Hepatocyte (in vitro differentiated cells): ENCODE measurements at regions not wholly inside any gene's neighbourhood (a gene's known extent, or its start where the extent isn't known, plus 50 kb on each side); places are given as distances from the start of the nearest gene placed in this dataset.

Experiments
- DNase-seq: peaks from one replicate; pipeline ENCODE4 v3.0.0-alpha.2; 2016; ENCODE audit warnings: low spot score
- H2AFZ ChIP-seq: fragments of 200-600 bp; sonication (generic); 2 replicates; pipeline ENCODE4 v1.6.0; 2016; ENCODE audit warnings: antibody characterized with exemption, mild to moderate bottlenecking
- H3K27ac ChIP-seq: fragments of 200-600 bp; sonication (generic); 2 replicates; pipeline ENCODE4 v1.5.1; 2016; ENCODE audit warnings: mild to moderate bottlenecking
- H3K27me3 ChIP-seq: fragments of 200-600 bp; sonication (generic); 2 replicates; pipeline ENCODE4 v1.6.1; 2016
- H3K36me3 ChIP-seq: fragments of 200-600 bp; sonication (generic); replicated peaks from 2 replicates; pipeline ENCODE4 v1.5.1; 2016; ENCODE audit warnings: low read depth; ENCODE audit not compliant: insufficient read depth
- H3K4me1 ChIP-seq: fragments of 200-600 bp; sonication (generic); 2 replicates; pipeline ENCODE4 v1.5.1; 2016; ENCODE audit warnings: mild to moderate bottlenecking, moderate library complexity; ENCODE audit not compliant: insufficient read depth
- H3K4me2 ChIP-seq: fragments of 200-600 bp; sonication (generic); 2 replicates; pipeline ENCODE4 v1.6.0; 2016
- H3K4me3 ChIP-seq: fragments of 200-600 bp; sonication (generic); 2 replicates; pipeline ENCODE4 v1.5.1; 2016; ENCODE audit warnings: mild to moderate bottlenecking
- H3K79me2 ChIP-seq: fragments of 200-600 bp; sonication (generic); 2 replicates; pipeline ENCODE4 v1.6.0; 2017; ENCODE audit warnings: mild to moderate bottlenecking
- H3K9me2 ChIP-seq: fragments of 200-600 bp; sonication (generic); replicated peaks from 2 replicates; pipeline ENCODE4 v1.6.0; 2017; ENCODE audit warnings: mild to moderate bottlenecking; ENCODE audit not compliant: insufficient read depth
- H3K9me3 ChIP-seq: fragments of 200-600 bp; sonication (generic); 2 replicates; pipeline ENCODE4 v1.5.1; 2016; ENCODE audit warnings: low read depth, mild to moderate bottlenecking
- H4K20me1 ChIP-seq: fragments of 200-600 bp; sonication (generic); 2 replicates; pipeline ENCODE4 v1.6.0; 2016; ENCODE audit warnings: mild to moderate bottlenecking; ENCODE audit not compliant: insufficient read depth, poor library complexity, severe bottlenecking
- EZH2 ChIP-seq: fragments of 200-600 bp; sonication (generic); IDR thresholded peaks from 2 replicates; pipeline ENCODE4 v1.6.1; 2016; ENCODE audit warnings: antibody characterized with exemption, mild to moderate bottlenecking, borderline replicate concordance
- EZH2phosphoT487 ChIP-seq: fragments of 200-600 bp; sonication (generic); IDR thresholded peaks from one replicate; pipeline ENCODE4 v1.6.1; 2018; ENCODE audit warnings: antibody characterized with exemption, mild to moderate bottlenecking, low read depth, moderate library complexity; ENCODE audit not compliant: unreplicated experiment, severe bottlenecking
- WGBS: methylation state at CpG from one replicate; pipeline ENCODE4 v1.1.6; 2016; ENCODE audit warnings: low lambda C conversion rate; ENCODE audit errors: missing lambda C conversion rate; 5-methylcytosine and 5-hydroxymethylcytosine counted together
- TF ChIP-seq, protein P1 (sequence below): fragments of 200-600 bp; sonication (generic); IDR thresholded peaks from 2 replicates; pipeline ENCODE4 v1.5.1; 2016; ENCODE audit warnings: antibody characterized with exemption, mild to moderate bottlenecking; ENCODE audit not compliant: poor library complexity

DNA sequence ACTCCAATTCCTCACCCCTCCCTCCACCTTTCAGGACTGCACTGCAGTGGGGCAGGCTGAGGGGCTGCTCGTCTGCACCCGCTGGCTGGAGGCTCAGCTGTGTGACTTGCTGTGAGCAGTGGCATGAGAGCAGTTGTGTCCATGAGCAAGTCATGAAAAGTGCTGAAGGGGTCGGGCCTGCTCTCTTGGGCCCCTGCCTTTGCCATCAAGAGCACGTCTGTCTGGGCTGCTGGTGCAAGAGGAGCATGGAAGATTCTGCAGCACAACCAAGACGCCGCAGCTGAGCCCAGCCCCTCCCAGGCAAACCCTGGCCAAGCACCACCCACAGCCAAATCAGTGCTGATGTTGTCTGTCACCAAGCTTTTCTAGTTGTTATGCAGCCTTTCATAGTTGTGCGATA lies 284.3 kb downstream of the TCERG1L start:
- no peak for TF ChIP-seq EZH2
- no peak for TF ChIP-seq EZH2phosphoT487
- TF ChIP-seq, protein P1, sequence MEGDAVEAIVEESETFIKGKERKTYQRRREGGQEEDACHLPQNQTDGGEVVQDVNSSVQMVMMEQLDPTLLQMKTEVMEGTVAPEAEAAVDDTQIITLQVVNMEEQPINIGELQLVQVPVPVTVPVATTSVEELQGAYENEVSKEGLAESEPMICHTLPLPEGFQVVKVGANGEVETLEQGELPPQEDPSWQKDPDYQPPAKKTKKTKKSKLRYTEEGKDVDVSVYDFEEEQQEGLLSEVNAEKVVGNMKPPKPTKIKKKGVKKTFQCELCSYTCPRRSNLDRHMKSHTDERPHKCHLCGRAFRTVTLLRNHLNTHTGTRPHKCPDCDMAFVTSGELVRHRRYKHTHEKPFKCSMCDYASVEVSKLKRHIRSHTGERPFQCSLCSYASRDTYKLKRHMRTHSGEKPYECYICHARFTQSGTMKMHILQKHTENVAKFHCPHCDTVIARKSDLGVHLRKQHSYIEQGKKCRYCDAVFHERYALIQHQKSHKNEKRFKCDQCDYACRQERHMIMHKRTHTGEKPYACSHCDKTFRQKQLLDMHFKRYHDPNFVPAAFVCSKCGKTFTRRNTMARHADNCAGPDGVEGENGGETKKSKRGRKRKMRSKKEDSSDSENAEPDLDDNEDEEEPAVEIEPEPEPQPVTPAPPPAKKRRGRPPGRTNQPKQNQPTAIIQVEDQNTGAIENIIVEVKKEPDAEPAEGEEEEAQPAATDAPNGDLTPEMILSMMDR = no peak
- Histone ChIP-seq H2AFZ (no peak overlapping the region), H3K27ac (no peak overlapping the region), H3K4me3 (no peak overlapping the region), H3K4me2 (no peak overlapping the region), H3K9me3 (no peaks in the 10 kb centered on the region), H4K20me1 (no peaks in the 10 kb centered on the region), H3K79me2 (no peaks in the 10 kb centered on the region), H3K27me3 (no peaks in the 10 kb centered on the region), H3K4me1 (no peaks in the 10 kb centered on the region), H3K36me3 (no peaks in the 10 kb centered on the region), H3K9me2 (no peaks in the 10 kb centered on the region)
- DNase-seq = no peak
- 82% methylated on average over 7 of the region's 7 CpGs for WGBS

DNA sequence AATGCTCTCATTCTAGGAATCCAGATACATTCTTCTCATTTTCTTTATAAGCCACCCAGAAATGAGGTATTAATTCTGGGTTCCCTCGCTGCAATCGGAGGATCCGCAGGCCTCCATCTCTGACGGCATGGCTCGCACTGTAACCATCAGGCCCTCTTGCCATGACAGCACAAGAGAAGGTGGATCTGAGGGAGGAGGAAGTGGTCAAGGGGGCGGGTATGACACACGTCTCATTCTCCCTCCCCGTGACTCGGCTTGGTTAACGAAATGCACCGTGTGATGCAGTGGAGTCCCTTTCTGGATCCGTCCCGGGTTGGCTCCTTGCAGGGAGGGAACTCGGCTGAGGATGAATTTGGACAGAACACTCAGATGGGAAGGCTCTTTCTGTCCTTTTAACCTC lies 280.2 kb downstream of the TCERG1L start:
- Histone ChIP-seq H3K27me3 (peaks cover 8% of the 10 kb centered on the region), H4K20me1 (no peaks in the 10 kb centered on the region), H3K4me3 (no peak overlapping the region), H2AFZ (no peak overlapping the region), H3K36me3 (no peaks in the 10 kb centered on the region), H3K4me2 (no peak overlapping the region), H3K4me1 (no peaks in the 10 kb centered on the region), H3K9me3 (no peaks in the 10 kb centered on the region), H3K27ac (no peak overlapping the region), H3K9me2 (no peaks in the 10 kb centered on the region), H3K79me2 (no peaks in the 10 kb centered on the region)
- DNase-seq = no peak
- 92% methylated on average over 14 of the region's 14 CpGs for WGBS
- no peak for TF ChIP-seq EZH2phosphoT487
- TF ChIP-seq EZH2 = no peak
- TF ChIP-seq, protein P1 = no peak

DNA sequence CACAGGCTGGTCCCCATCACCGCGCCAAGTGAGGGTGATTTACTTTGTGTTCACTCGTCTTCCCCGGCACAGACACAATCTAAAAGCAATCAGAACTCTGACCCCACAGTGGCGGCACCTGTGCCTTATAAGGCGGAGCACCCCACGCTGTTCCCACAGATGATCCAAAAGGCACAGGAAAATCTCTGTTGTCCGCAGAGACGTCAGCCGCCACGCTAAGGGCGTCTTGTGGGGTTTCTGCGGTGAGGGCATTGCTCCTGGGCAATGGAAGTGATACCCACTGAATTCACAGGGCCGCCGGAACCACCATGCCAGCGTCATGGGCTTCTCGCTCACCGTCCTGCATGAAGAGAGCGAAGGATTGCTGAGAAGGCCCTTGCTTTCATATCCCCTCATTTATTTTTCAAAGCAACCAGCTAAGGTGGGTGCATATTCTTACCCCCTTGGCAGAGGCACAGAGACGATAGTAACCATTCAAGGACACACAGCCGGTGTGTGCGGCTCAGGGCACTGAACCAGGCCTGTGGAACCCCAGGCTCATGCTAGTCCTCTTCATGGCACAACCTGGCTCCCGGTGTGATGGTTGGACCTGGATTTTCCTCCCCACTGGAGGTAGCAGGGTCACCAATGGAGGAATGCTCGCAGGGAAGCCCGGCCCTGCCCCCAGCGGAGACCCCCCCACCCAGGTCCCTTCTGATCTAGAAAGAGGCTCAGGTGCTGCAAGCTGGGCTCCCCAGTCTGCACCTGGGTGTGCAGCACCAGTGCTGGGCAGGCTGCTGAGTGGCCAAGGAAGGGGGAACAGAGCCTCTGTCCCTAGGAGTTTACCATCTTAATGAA lies 279.0 kb downstream of the TCERG1L start:
- H3K4me1 ChIP-seq = no peaks in the 10 kb centered on the region
- H3K36me3 ChIP-seq = no peaks in the 10 kb centered on the region
- no peak for DNase-seq
- H2AFZ ChIP-seq = no peak overlapping the region
- H3K27ac ChIP-seq = no peak overlapping the region
- TF ChIP-seq EZH2 (no peak), EZH2phosphoT487 (no peak)
- TF ChIP-seq, protein P1 = no peak
- H3K9me3 ChIP-seq = no peaks in the 10 kb centered on the region
- no peak overlapping the region for H3K4me3 ChIP-seq
- WGBS = 90% methylated on average over 26 of the region's 26 CpGs
- peaks cover 9% of the 10 kb centered on the region for H3K27me3 ChIP-seq
- no peaks in the 10 kb centered on the region for H3K79me2 ChIP-seq
- H3K4me2 ChIP-seq = no peak overlapping the region
- H3K9me2 ChIP-seq = no peaks in the 10 kb centered on the region
- no peaks in the 10 kb centered on the region for H4K20me1 ChIP-seq
